AG09309 (cell line): ENCODE measurements at regions not wholly inside any gene's neighbourhood (a gene's known extent, or its start where the extent isn't known, plus 50 kb on each side); places are given as distances from the start of the nearest gene placed in this dataset.

ENCODE experiments used
- DNase-seq: peaks from one replicate; pipeline ENCODE4 v3.0.0-alpha.2; 2010; ENCODE audit warnings: low read depth
- H3K4me3 ChIP-seq: 2 replicates; pipeline ENCODE4 v1.5.1; 2011; ENCODE audit warnings: mild to moderate bottlenecking, low read depth, low read length, moderate library complexity; ENCODE audit not compliant: control insufficient read depth
- CTCF ChIP-seq: IDR thresholded peaks from 2 replicates; pipeline ENCODE4 v1.5.1; 2011; ENCODE audit warnings: mild to moderate bottlenecking, low read depth, low read length, inconsistent platforms; ENCODE audit not compliant: insufficient read depth, control insufficient read depth; ENCODE audit errors: missing control alignments

GRCh38 chr11:70680781-70681281 lies 282.5 kb downstream of the CTTN start:
- no peak for TF ChIP-seq CTCF
- H3K4me3 ChIP-seq = no peak overlapping the region
- DNase-seq = no peak

GRCh38 chr11:70682056-70682455 lies 283.7 kb downstream of the CTTN start:
- no peak overlapping the region for H3K4me3 ChIP-seq
- DNase-seq = no peak
- TF ChIP-seq CTCF = no peak

- no peak for TF ChIP-seq CTCF
- H3K4me3 ChIP-seq = no peak overlapping the region
- DNase-seq = no peak
These were observed 284.4 kb downstream of the CTTN start for GRCh38 chr11:70682760-70683159.

GRCh38 chr11:70687716-70688115 lies 289.4 kb downstream of the CTTN start:
- no peak for TF ChIP-seq CTCF
- no peak for DNase-seq
- H3K4me3 ChIP-seq = no peak overlapping the region

GRCh38 chr11:70688142-70688541 lies 289.8 kb downstream of the CTTN start:
- no peak for DNase-seq
- TF ChIP-seq CTCF = no peak
- H3K4me3 ChIP-seq = no peak overlapping the region

- TF ChIP-seq CTCF = no peak
- H3K4me3 ChIP-seq = no peak overlapping the region
- no peak for DNase-seq
These were observed 291.4 kb downstream of the CTTN start for GRCh38 chr11:70689764-70690163.

GRCh38 chr11:70692131-70692530 lies 293.8 kb downstream of the CTTN start:
- DNase-seq = no peak
- H3K4me3 ChIP-seq = no peak overlapping the region
- TF ChIP-seq CTCF = no peak
